ENCODE measurements at regions not wholly inside any gene's neighbourhood (a gene's known extent, or its start where the extent isn't known, plus 50 kb on each side); places are given as distances from the start of the nearest gene placed in this dataset.

- TF ChIP-seq MAX (IDR thresholded peaks at IDR 0.05; ENCODE audit: low read depth, low read length) (no peak), MYC (IDR thresholded peaks at IDR 0.05; ENCODE audit: low read depth, low read length) (no peak), POLR2A (IDR thresholded peaks at IDR 0.05; ENCODE audit: extremely low read depth, insufficient read length) (no peak), CTCF (IDR thresholded peaks at IDR 0.05; ENCODE audit: low read depth, low read length) (no peak)
- H3K4me3 ChIP-seq (ENCODE audit: low read depth, low read length), result no peak overlapping the region
- DNase-seq (ENCODE audit: low read depth), result no peak
Observed at GRCh38 chr1:30381671-30382365, 341.6 kb downstream of the MATN1 start.

GRCh38 chr1:30381266-30381665 is 342.1 kb downstream of the MATN1 start:
- no peak for DNase-seq (ENCODE audit: low read depth)
- H3K4me3 ChIP-seq (ENCODE audit: low read depth, low read length), result no peak overlapping the region
- TF ChIP-seq MYC (IDR thresholded peaks at IDR 0.05; ENCODE audit: low read depth, low read length) (no peak), CTCF (IDR thresholded peaks at IDR 0.05; ENCODE audit: low read depth, low read length) (no peak), MAX (IDR thresholded peaks at IDR 0.05; ENCODE audit: low read depth, low read length) (no peak), POLR2A (IDR thresholded peaks at IDR 0.05; ENCODE audit: extremely low read depth, insufficient read length) (no peak)

GRCh38 chr1:30380625-30380984 is 342.8 kb downstream of the MATN1 start:
- TF ChIP-seq POLR2A (IDR thresholded peaks at IDR 0.05; ENCODE audit: extremely low read depth, insufficient read length), result no peak
- TF ChIP-seq MYC (IDR thresholded peaks at IDR 0.05; ENCODE audit: low read depth, low read length), result no peak
- no peak for TF ChIP-seq CTCF (IDR thresholded peaks at IDR 0.05; ENCODE audit: low read depth, low read length)
- TF ChIP-seq MAX (IDR thresholded peaks at IDR 0.05; ENCODE audit: low read depth, low read length), result no peak
- H3K4me3 ChIP-seq (ENCODE audit: low read depth, low read length), result no peak overlapping the region
- no peak for DNase-seq (ENCODE audit: low read depth)

GRCh38 chr1:30379684-30380624 is 343.4 kb downstream of the MATN1 start:
- H3K4me3 ChIP-seq (ENCODE audit: low read depth, low read length), result no peak overlapping the region
- peak; percentile 79 for DNase-seq (ENCODE audit: low read depth)
- no peak for TF ChIP-seq MYC (IDR thresholded peaks at IDR 0.05; ENCODE audit: low read depth, low read length)
- TF ChIP-seq MAX (IDR thresholded peaks at IDR 0.05; ENCODE audit: low read depth, low read length), result no peak
- TF ChIP-seq POLR2A (IDR thresholded peaks at IDR 0.05; ENCODE audit: extremely low read depth, insufficient read length), result no peak
- TF ChIP-seq CTCF (IDR thresholded peaks at IDR 0.05; ENCODE audit: low read depth, low read length), result peak; percentile 77

GRCh38 chr1:30378991-30379581 is 344.3 kb downstream of the MATN1 start:
- DNase-seq (ENCODE audit: low read depth), result peak; percentile 96
- no peak for TF ChIP-seq MYC (IDR thresholded peaks at IDR 0.05; ENCODE audit: low read depth, low read length)
- no peak for TF ChIP-seq CTCF (IDR thresholded peaks at IDR 0.05; ENCODE audit: low read depth, low read length)
- no peak for TF ChIP-seq MAX (IDR thresholded peaks at IDR 0.05; ENCODE audit: low read depth, low read length)
- no peak for TF ChIP-seq POLR2A (IDR thresholded peaks at IDR 0.05; ENCODE audit: extremely low read depth, insufficient read length)
- H3K4me3 ChIP-seq (ENCODE audit: low read depth, low read length), result no peak overlapping the region

Measured in NB4 (cell line).